Esophagus squamous epithelium (tissue), 5 donors: ENCODE measurements at regions not wholly inside any gene's neighbourhood (a gene's known extent, or its start where the extent isn't known, plus 50 kb on each side); places are given as distances from the start of the nearest gene placed in this dataset.

Experiments used
- DNase-seq: peaks from one replicate; lab custom pipeline; 2025; lab: John Stamatoyannopoulos, UW
- H3K27ac ChIP-seq, 4 donors: fragments of 200-600 bp; sonication (generic); one replicate each; pipeline ENCODE4 v1.5.1; 2016 to 2019; ENCODE audit warnings: mild to moderate bottlenecking in 1 of 4
- H3K27me3 ChIP-seq, 4 donors: fragments of 200-600 bp; sonication (generic); 1 replicate in 3 of 4; 2 replicates in 1 of 4; pipeline versions ENCODE4 v1.5.1 to v1.6.0; 2017 to 2021; ENCODE audit warnings: antibody characterized with exemption in 1 of 4
- H3K36me3 ChIP-seq, 3 donors: fragments of 200-600 bp; sonication (generic); one replicate each; pipeline ENCODE4 v1.5.1; 2016 to 2019
- H3K4me1 ChIP-seq, 3 donors: fragments of 200-600 bp; sonication (generic); one replicate each; pipeline ENCODE4 v1.5.1; 2017 to 2019
- H3K4me3 ChIP-seq, 4 donors: fragments of 200-600 bp; sonication (generic); 1 replicate in 3 of 4; 2 replicates in 1 of 4; pipeline ENCODE4 v1.5.1; 2016 to 2019; ENCODE audit warnings: mild to moderate bottlenecking in 2 of 4, moderate library complexity in 1 of 4
- H3K9me3 ChIP-seq, 3 donors: fragments of 200-600 bp; sonication (generic); one replicate each; pipeline ENCODE4 v1.5.1; 2016 to 2019
- POLR2A ChIP-seq, 4 donors: fragments of 450-650 bp; IDR thresholded peaks; one replicate each; pipeline ENCODE4 v1.6.1; 2017; ENCODE audit warnings: antibody characterized with exemption in 4 of 4, mild to moderate bottlenecking in 4 of 4, moderate library complexity in 3 of 4
- WGBS, 2 donors: methylation state at CpG; one replicate each; pipeline ENCODE4 v1.1.5; 2018; 5-methylcytosine and 5-hydroxymethylcytosine counted together
- intact Hi-C: fragments of 100-400 bp; cut with DNase I; formaldehyde crosslinking; loops from one replicate; pipeline ENCODE4 v1.15.0; 2022
- TF ChIP-seq, protein P1 (sequence below), 6 experiments: fragments of 450-650 bp in 4 of 6; fragments of 200-600 bp in 2 of 6; sonication (generic) in 2 of 6; IDR thresholded peaks; one replicate each; pipeline ENCODE4 v1.5.1; 2016 to 2019; ENCODE audit warnings: antibody characterized with exemption in 6 of 6, mild to moderate bottlenecking in 4 of 6, moderate library complexity in 4 of 6
- donor health status: DM: yes; HTN: yes; CAD: no.

DNA sequence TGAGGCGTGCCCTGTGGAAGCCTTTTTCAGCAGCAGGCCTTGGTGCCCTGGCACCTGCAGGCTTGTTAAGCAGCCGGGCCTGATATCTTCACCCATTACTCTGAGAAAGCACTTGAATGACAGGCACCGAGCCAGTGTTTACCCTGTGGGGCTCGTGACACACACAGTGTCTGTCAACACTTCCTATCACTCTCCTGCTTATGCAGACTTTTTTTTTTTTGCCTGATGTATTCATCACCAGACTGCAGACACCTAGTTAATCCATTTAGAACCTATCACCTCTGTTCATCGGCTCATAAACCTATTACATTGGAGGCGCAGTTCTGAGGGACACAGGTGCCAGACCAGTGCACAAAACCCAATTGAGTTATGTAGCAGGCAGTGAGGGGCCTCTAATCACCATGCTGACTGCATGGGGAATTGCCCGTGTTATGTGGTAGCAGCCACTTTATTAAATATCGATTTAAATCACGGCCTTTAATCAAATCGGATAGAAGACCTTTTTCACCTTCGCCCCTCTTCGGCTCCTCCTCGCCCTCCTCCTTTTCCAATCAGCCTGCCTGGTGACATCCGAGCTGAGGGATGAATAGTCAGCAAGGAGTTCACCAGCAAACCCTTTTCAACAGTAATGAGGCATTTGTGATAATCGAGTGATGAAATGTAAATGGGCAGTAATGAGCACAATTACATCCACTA lies 962.9 kb upstream of the SLC35B3 start:
- intact Hi-C loops: no loop called here
- H3K4me3 ChIP-seq: no peak overlapping the region
- no peaks in the 10 kb centered on the region for H3K36me3 ChIP-seq
- H3K9me3 ChIP-seq: no peaks in the 10 kb centered on the region
- H3K27me3 ChIP-seq: peaks cover 0 to 7% (median 0%) of the 10 kb centered on the region in 4 donors
- TF ChIP-seq, protein P1, sequence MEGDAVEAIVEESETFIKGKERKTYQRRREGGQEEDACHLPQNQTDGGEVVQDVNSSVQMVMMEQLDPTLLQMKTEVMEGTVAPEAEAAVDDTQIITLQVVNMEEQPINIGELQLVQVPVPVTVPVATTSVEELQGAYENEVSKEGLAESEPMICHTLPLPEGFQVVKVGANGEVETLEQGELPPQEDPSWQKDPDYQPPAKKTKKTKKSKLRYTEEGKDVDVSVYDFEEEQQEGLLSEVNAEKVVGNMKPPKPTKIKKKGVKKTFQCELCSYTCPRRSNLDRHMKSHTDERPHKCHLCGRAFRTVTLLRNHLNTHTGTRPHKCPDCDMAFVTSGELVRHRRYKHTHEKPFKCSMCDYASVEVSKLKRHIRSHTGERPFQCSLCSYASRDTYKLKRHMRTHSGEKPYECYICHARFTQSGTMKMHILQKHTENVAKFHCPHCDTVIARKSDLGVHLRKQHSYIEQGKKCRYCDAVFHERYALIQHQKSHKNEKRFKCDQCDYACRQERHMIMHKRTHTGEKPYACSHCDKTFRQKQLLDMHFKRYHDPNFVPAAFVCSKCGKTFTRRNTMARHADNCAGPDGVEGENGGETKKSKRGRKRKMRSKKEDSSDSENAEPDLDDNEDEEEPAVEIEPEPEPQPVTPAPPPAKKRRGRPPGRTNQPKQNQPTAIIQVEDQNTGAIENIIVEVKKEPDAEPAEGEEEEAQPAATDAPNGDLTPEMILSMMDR (IDR thresholded peaks at IDR 0.05): no peak
- no peak for TF ChIP-seq POLR2A (IDR thresholded peaks at IDR 0.05)
- H3K27ac ChIP-seq: no peak overlapping the region
- DNase-seq: no peak
- WGBS, 2 donors: 69 to 78% methylated on average over 14 to 15 of the region's 15 CpGs
- H3K4me1 ChIP-seq: no peaks in the 10 kb centered on the region

- H3K27me3 ChIP-seq: no peaks in the 10 kb centered on the region
- DNase-seq: no peak
- intact Hi-C loops: no loop called here
- H3K36me3 ChIP-seq: no peaks in the 10 kb centered on the region
- no peak overlapping the region for H3K4me3 ChIP-seq
- no peaks in the 10 kb centered on the region for H3K9me3 ChIP-seq
- H3K27ac ChIP-seq: no peak overlapping the region
- WGBS, 2 donors: 91 to 92% methylated on average over 2 of the region's 2 CpGs
- TF ChIP-seq, protein P1 (IDR thresholded peaks at IDR 0.05): no peak
- no peak for TF ChIP-seq POLR2A (IDR thresholded peaks at IDR 0.05)
- no peaks in the 10 kb centered on the region for H3K4me1 ChIP-seq
Measured at GRCh38 chr6:9388596-9388995, 953.3 kb upstream of the SLC35B3 start.

- intact Hi-C loops: no loop called here
- TF ChIP-seq, protein P1 (IDR thresholded peaks at IDR 0.05): no peak
- no peak for TF ChIP-seq POLR2A (IDR thresholded peaks at IDR 0.05)
- DNase-seq: no peak
- no peaks in the 10 kb centered on the region for H3K27me3 ChIP-seq
- H3K4me3 ChIP-seq: no peak overlapping the region
- H3K36me3 ChIP-seq: no peaks in the 10 kb centered on the region
- WGBS, 2 donors: 57 to 60% methylated on average over 2 of the region's 2 CpGs
- no peaks in the 10 kb centered on the region for H3K4me1 ChIP-seq
- H3K27ac ChIP-seq: no peak overlapping the region
- H3K9me3 ChIP-seq: no peaks in the 10 kb centered on the region
Measured at GRCh38 chr6:9380568-9380967, 945.2 kb upstream of the SLC35B3 start.

GRCh38 chr6:9373308-9373707 lies 938.0 kb upstream of the SLC35B3 start:
- no peak overlapping the region for H3K4me3 ChIP-seq
- intact Hi-C loops: no loop called here
- no peaks in the 10 kb centered on the region for H3K4me1 ChIP-seq
- TF ChIP-seq, protein P1 (IDR thresholded peaks at IDR 0.05): no peak
- TF ChIP-seq POLR2A (IDR thresholded peaks at IDR 0.05): no peak
- no peak overlapping the region for H3K27ac ChIP-seq
- H3K36me3 ChIP-seq: no peaks in the 10 kb centered on the region
- H3K9me3 ChIP-seq: no peaks in the 10 kb centered on the region
- no peak for DNase-seq
- no peaks in the 10 kb centered on the region for H3K27me3 ChIP-seq

DNA sequence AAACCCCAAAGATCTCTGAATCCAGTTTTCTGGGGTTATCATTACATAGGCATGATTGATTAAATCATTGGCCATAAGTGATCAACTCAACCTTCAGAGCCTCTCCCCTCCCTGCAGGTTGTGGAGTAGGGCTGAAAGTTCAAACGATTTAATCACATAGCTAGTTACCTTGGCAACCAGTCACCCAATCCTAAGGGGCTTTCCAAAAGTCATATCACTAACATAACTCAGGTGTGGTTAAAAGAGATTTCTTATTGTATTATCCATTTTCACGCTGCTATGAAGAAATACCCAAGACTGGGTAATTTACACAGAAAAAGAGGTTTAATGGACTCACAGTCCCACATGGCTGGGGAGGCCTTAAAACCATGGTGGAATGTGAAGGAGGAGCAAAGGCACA lies 935.1 kb upstream of the SLC35B3 start:
- TF ChIP-seq POLR2A (IDR thresholded peaks at IDR 0.05): no peak
- TF ChIP-seq, protein P1 (IDR thresholded peaks at IDR 0.05): no peak
- DNase-seq: no peak
- H3K4me3 ChIP-seq: no peak overlapping the region
- no peaks in the 10 kb centered on the region for H3K9me3 ChIP-seq
- H3K27ac ChIP-seq: no peak overlapping the region
- no peaks in the 10 kb centered on the region for H3K4me1 ChIP-seq
- no peaks in the 10 kb centered on the region for H3K36me3 ChIP-seq
- intact Hi-C loops: no loop called here
- 61 to 67% methylated on average over 2 of the region's 2 CpGs for WGBS, 2 donors
- no peaks in the 10 kb centered on the region for H3K27me3 ChIP-seq
